MM.1S (cell line): ENCODE measurements at regions not wholly inside any gene's neighbourhood (a gene's known extent, or its start where the extent isn't known, plus 50 kb on each side); places are given as distances from the start of the nearest gene placed in this dataset.

Experiments used
- CTCF ChIP-seq: fragments of 300-600 bp; sonication (generic); IDR thresholded peaks from 2 replicates; pipeline ENCODE4 v1.5.1; 2016; ENCODE audit warnings: antibody characterized with exemption, low read length, mixed read lengths
- EZH2 ChIP-seq: fragments of 300-600 bp; sonication (generic); optimal IDR thresholded peaks from 2 replicates; pipeline ENCODE3; 2017; ENCODE audit warnings: low read depth, mild to moderate bottlenecking, antibody characterized with exemption, low read length, mixed read lengths

- TF ChIP-seq CTCF, result no peak
- TF ChIP-seq EZH2, result no peak
These were observed 77.5 kb upstream of the ESR1 start for GRCh38 chr6:151729829-151730495.
